Keratinocyte (primary cell): ENCODE measurements at regions not wholly inside any gene's neighbourhood (a gene's known extent, or its start where the extent isn't known, plus 50 kb on each side); places are given as distances from the start of the nearest gene placed in this dataset.

Experiments
- DNase-seq: peaks from one replicate; pipeline ENCODE4 v3.0.0-alpha.2; 2011; ENCODE audit warnings: low read depth, missing footprints, low spot score
- FAIRE-seq: peaks from 2 replicates; lab custom pipeline; 2011; peaks lifted over from hg19 to GRCh38; lab: Jason Lieb, UNC
- H2AFZ ChIP-seq: 2 replicates; pipeline ENCODE4 v1.6.0; 2012; ENCODE audit warnings: low read length, control low read depth, inconsistent platforms; ENCODE audit not compliant: control insufficient read depth
- H3K27ac ChIP-seq: 2 replicates; pipeline ENCODE4 v1.5.1; 2011; ENCODE audit warnings: low read length; ENCODE audit not compliant: control insufficient read depth, insufficient read depth
- H3K27me3 ChIP-seq: 3 replicates; pipeline ENCODE4 v1.6.0; 2011; ENCODE audit warnings: low read length; ENCODE audit not compliant: control insufficient read depth, insufficient read depth; ENCODE audit errors: extremely low read depth
- H3K36me3 ChIP-seq, 2 experiments: 2 replicates in 1 of 2; 3 replicates in 1 of 2; pipeline ENCODE4 v1.5.1; 2011; ENCODE audit warnings: low read length in 2 of 2, mild to moderate bottlenecking in 1 of 2; ENCODE audit not compliant: control insufficient read depth in 2 of 2, insufficient read depth in 2 of 2; ENCODE audit errors: extremely low read depth in 1 of 2
- H3K4me1 ChIP-seq: 3 replicates; pipeline ENCODE4 v1.5.1; 2011; ENCODE audit warnings: low read length; ENCODE audit not compliant: control insufficient read depth, insufficient read depth; ENCODE audit errors: extremely low read depth
- H3K4me2 ChIP-seq: 3 replicates; pipeline ENCODE4 v1.6.0; 2011; ENCODE audit warnings: low read depth, low read length; ENCODE audit not compliant: control insufficient read depth, insufficient read depth; ENCODE audit errors: extremely low read depth
- H3K4me3 ChIP-seq, 3 experiments: fragments of 200-600 bp in 1 of 3; sonication (generic) in 1 of 3; 2 replicates in 2 of 3; 3 replicates in 1 of 3; pipeline ENCODE4 v1.5.1; 2011 to 2016; ENCODE audit warnings: low read length in 3 of 3, mild to moderate bottlenecking in 3 of 3, control low read depth in 2 of 3, inconsistent platforms in 1 of 3, low read depth in 1 of 3, mixed read lengths in 1 of 3, mixed run types in 1 of 3, moderate library complexity in 1 of 3; ENCODE audit not compliant: control insufficient read depth in 2 of 3, insufficient read depth in 2 of 3; ENCODE audit errors: extremely low read depth in 1 of 3
- H3K79me2 ChIP-seq: 2 replicates; pipeline ENCODE4 v1.6.0; 2012; ENCODE audit warnings: low read length; ENCODE audit not compliant: control insufficient read depth, insufficient read depth
- H3K9ac ChIP-seq: 3 replicates; pipeline ENCODE4 v1.6.0; 2011; ENCODE audit warnings: low read length; ENCODE audit not compliant: control insufficient read depth, insufficient read depth; ENCODE audit errors: extremely low read depth
- H3K9me1 ChIP-seq: 3 replicates; pipeline ENCODE4 v1.6.0; 2011; ENCODE audit warnings: low read length; ENCODE audit not compliant: control insufficient read depth, insufficient read depth; ENCODE audit errors: extremely low read depth
- H3K9me3 ChIP-seq: 2 replicates; pipeline ENCODE4 v1.5.1; 2012; ENCODE audit warnings: low read depth, low read length; ENCODE audit not compliant: control insufficient read depth
- H4K20me1 ChIP-seq: 3 replicates; pipeline ENCODE4 v1.6.0; 2011; ENCODE audit warnings: low read length; ENCODE audit not compliant: control insufficient read depth, insufficient read depth; ENCODE audit errors: extremely low read depth
- EZH2 ChIP-seq: IDR thresholded peaks from one replicate; pipeline ENCODE4 v1.6.1; 2012; ENCODE audit warnings: inconsistent platforms, mild to moderate bottlenecking, low read length, moderate library complexity
- dilution Hi-C: fragments of 300-500 bp; cut with MboI; formaldehyde crosslinking; loops from one replicate; pipeline ENCODE4 v1.7.0; 2020; ENCODE audit warnings: low sequenced_read_pairs; ENCODE audit not compliant: extremely low pct_ligation_motif_present
- TF ChIP-seq, protein P1 (sequence below), 3 experiments: IDR thresholded peaks in 1 of 3; conservative IDR thresholded peaks in 1 of 3; optimal IDR thresholded peaks in 1 of 3; 2 replicates in 2 of 3; 3 replicates in 1 of 3; pipeline versions ENCODE3 to v1.5.1; 2011; ENCODE audit warnings: low read length in 3 of 3, mild to moderate bottlenecking in 3 of 3, moderate library complexity in 2 of 3, control low read depth in 1 of 3, inconsistent platforms in 1 of 3; ENCODE audit not compliant: insufficient read depth in 2 of 3; ENCODE audit errors: extremely low read depth in 1 of 3

DNA sequence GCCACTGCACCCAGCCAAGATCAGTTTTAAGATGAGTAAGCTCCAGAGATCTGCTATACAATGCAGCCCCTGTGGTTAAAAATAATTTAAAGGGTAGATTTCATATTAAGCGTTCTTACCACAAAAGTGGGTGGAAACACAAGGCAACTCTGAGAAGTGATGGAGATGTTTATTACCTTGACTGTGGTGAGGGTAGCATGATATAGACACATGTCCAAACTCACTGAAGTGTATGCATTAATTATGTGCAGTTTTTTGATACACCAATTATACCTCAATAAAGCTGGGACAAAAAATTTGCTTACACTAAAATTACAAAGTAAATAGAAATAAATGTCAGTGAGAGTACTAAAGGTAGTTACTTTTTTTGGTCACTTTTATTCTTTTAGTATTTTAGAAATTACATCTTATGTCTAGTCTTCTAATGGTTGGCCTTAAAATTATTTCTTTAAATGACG is 696.5 kb downstream of the UQCRFS1 start:
- no peak overlapping the region for H3K9ac ChIP-seq
- DNase-seq = no peak
- H3K27ac ChIP-seq = no peak overlapping the region
- TF ChIP-seq EZH2 = no peak
- TF ChIP-seq, protein P1, sequence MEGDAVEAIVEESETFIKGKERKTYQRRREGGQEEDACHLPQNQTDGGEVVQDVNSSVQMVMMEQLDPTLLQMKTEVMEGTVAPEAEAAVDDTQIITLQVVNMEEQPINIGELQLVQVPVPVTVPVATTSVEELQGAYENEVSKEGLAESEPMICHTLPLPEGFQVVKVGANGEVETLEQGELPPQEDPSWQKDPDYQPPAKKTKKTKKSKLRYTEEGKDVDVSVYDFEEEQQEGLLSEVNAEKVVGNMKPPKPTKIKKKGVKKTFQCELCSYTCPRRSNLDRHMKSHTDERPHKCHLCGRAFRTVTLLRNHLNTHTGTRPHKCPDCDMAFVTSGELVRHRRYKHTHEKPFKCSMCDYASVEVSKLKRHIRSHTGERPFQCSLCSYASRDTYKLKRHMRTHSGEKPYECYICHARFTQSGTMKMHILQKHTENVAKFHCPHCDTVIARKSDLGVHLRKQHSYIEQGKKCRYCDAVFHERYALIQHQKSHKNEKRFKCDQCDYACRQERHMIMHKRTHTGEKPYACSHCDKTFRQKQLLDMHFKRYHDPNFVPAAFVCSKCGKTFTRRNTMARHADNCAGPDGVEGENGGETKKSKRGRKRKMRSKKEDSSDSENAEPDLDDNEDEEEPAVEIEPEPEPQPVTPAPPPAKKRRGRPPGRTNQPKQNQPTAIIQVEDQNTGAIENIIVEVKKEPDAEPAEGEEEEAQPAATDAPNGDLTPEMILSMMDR (optimal IDR thresholded peaks at IDR 0.05 in 1 of 3, IDR thresholded peaks at IDR 0.05 in 1 of 3, conservative IDR thresholded peaks at IDR 0.05 in 1 of 3; ENCODE audit: extremely low read depth in 1 of 3, insufficient read depth in 2 of 3, low read length in 3 of 3) = no peak
- no peaks in the 10 kb centered on the region for H3K9me1 ChIP-seq
- no peaks in the 10 kb centered on the region for H3K4me1 ChIP-seq
- dilution Hi-C loops = no loop called here
- no peak for FAIRE-seq
- no peak overlapping the region for H3K4me2 ChIP-seq
- H3K4me3 ChIP-seq = no peak overlapping the region
- no peak overlapping the region for H2AFZ ChIP-seq
- H3K9me3 ChIP-seq = no peaks in the 10 kb centered on the region
- no peaks in the 10 kb centered on the region for H3K27me3 ChIP-seq
- H4K20me1 ChIP-seq = no peaks in the 10 kb centered on the region
- no peaks in the 10 kb centered on the region for H3K79me2 ChIP-seq
- no peaks in the 10 kb centered on the region for H3K36me3 ChIP-seq

DNA sequence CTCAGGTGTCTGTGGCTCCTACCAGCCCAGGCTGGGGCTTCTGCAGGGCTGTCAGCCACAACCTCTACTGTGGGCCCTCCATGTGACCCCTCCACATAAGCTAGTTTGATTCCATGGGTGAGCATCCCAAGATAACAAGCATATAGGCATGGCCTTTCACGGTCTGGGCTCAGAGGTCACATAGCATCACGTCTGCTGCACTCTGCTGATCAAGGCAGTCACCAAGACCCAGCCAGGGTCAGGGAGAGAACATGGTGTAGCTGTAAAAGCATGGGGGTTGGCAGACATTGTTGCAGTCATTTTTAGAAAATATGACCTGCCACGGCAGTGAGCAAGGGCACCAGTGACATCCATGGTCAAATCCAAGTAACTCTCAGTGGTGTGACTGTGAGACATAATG is 698.8 kb downstream of the UQCRFS1 start:
- no peaks in the 10 kb centered on the region for H3K27me3 ChIP-seq
- dilution Hi-C loops = no loop called here
- H3K9me3 ChIP-seq = no peaks in the 10 kb centered on the region
- H3K36me3 ChIP-seq = no peaks in the 10 kb centered on the region
- no peaks in the 10 kb centered on the region for H3K4me1 ChIP-seq
- DNase-seq (no peak), FAIRE-seq (no peak)
- H2AFZ ChIP-seq = no peak overlapping the region
- H3K9ac ChIP-seq = no peak overlapping the region
- H4K20me1 ChIP-seq = no peaks in the 10 kb centered on the region
- H3K4me2 ChIP-seq = no peak overlapping the region
- H3K9me1 ChIP-seq = no peaks in the 10 kb centered on the region
- H3K4me3 ChIP-seq = no peak overlapping the region
- TF ChIP-seq, protein P1 (optimal IDR thresholded peaks at IDR 0.05 in 1 of 3, IDR thresholded peaks at IDR 0.05 in 1 of 3, conservative IDR thresholded peaks at IDR 0.05 in 1 of 3; ENCODE audit: extremely low read depth in 1 of 3, insufficient read depth in 2 of 3, low read length in 3 of 3) = no peak
- no peak for TF ChIP-seq EZH2
- no peak overlapping the region for H3K27ac ChIP-seq
- no peaks in the 10 kb centered on the region for H3K79me2 ChIP-seq
